ENCODE measurements at regions not wholly inside any gene's neighbourhood (a gene's known extent, or its start where the extent isn't known, plus 50 kb on each side); places are given as distances from the start of the nearest gene placed in this dataset.

GRCh38 chr4:108393890-108394472 lies 225.2 kb upstream of the LEF1 start:
- TF ChIP-seq EZH2 (IDR thresholded peaks at IDR 0.05; ENCODE audit: borderline replicate concordance, low read depth, low read length, severe bottlenecking): no peak
- TF ChIP-seq MAX (IDR thresholded peaks at IDR 0.05; ENCODE audit: insufficient read depth, insufficient read length): no peak

Data from endothelial cell of umbilical vein (primary cell).